ENCODE measurements at regions not wholly inside any gene's neighbourhood (a gene's known extent, or its start where the extent isn't known, plus 50 kb on each side); places are given as distances from the start of the nearest gene placed in this dataset.

DNA sequence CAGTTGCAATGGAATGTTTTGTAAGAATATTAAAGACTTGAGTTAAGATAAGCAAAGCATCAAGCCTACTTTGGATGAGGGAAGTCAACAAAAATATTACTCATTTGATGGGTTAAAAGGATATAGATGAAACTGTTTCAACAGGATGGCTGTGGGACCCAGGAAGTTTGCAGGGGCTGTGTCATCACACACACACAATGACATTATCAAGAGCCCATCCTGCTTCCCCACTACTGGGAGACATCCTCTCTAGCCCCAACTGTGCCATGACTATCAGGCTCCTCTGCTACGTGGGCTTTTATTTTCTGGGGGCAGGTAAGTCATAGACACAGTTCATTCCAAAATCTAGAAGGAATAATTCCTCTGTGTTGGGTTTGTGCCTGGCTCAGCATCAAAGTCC is 78.8 kb upstream of the PRSS1 start:
- Histone ChIP-seq H2AFZ (ENCODE audit: low read length) (no peak overlapping the region), H3K4me2 (ENCODE audit: low read depth, low read length, poor library complexity, severe bottlenecking) (no peak overlapping the region), H3K9me2 (replicated peaks; ENCODE audit: low read depth, low read length) (no peaks in the 10 kb centered on the region), H3K4me1 (ENCODE audit: insufficient read depth, low read length, poor library complexity, severe bottlenecking) (no peaks in the 10 kb centered on the region), H4K20me1 (ENCODE audit: insufficient read depth, low read length, poor library complexity, severe bottlenecking) (no peaks in the 10 kb centered on the region), H3K27me3 (ENCODE audit: insufficient read depth, low read length, poor library complexity, severe bottlenecking) (no peaks in the 10 kb centered on the region), H3K79me2 (ENCODE audit: insufficient read depth, low read length) (no peaks in the 10 kb centered on the region), H3K36me3 (ENCODE audit: insufficient read depth, low read length) (no peaks in the 10 kb centered on the region), H3K9ac (ENCODE audit: low read depth, low read length, poor library complexity, severe bottlenecking) (no peak overlapping the region), H3K9me3 (ENCODE audit: insufficient read depth, low read depth, low read length) (no peaks in the 10 kb centered on the region), H3K4me3 (ENCODE audit: low read length, poor library complexity, severe bottlenecking) (no peak overlapping the region), H3F3A (ENCODE audit: low read depth) (no peaks in the 10 kb centered on the region)
- TF ChIP-seq, protein P1, sequence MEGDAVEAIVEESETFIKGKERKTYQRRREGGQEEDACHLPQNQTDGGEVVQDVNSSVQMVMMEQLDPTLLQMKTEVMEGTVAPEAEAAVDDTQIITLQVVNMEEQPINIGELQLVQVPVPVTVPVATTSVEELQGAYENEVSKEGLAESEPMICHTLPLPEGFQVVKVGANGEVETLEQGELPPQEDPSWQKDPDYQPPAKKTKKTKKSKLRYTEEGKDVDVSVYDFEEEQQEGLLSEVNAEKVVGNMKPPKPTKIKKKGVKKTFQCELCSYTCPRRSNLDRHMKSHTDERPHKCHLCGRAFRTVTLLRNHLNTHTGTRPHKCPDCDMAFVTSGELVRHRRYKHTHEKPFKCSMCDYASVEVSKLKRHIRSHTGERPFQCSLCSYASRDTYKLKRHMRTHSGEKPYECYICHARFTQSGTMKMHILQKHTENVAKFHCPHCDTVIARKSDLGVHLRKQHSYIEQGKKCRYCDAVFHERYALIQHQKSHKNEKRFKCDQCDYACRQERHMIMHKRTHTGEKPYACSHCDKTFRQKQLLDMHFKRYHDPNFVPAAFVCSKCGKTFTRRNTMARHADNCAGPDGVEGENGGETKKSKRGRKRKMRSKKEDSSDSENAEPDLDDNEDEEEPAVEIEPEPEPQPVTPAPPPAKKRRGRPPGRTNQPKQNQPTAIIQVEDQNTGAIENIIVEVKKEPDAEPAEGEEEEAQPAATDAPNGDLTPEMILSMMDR (conservative IDR thresholded peaks at IDR 0.05; ENCODE audit: low read length): no peak
- TF ChIP-seq EZH2phosphoT487 (IDR thresholded peaks at IDR 0.05; ENCODE audit: borderline replicate concordance): no peak

DNA sequence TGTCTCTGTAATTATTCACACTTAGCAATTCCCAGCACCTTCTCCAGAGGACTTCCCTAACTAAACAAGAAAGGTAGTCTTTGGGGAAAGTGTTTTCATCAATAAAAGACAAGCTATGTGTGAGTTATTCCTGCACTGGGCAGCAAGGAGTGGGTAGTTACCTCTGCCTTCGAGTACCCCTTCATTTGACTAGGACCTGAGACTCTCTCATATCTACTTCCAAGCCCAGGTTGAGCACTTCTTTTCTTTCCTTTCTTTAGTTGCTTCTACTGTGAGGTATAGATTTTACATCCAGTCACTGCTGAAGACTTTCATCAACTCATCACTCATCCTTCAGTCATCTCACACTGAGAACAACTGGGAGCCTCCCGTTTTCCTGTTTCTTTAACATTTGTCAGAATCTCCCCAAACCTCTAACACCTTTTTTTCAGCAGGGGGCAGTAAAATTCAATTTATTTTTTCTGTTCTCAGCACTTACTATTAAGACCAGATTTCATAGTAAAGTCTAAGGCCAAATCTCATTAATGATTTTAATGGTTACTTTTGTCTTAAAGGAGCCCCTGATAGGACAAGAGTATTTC is 80.1 kb upstream of the PRSS1 start:
- no peaks in the 10 kb centered on the region for H3K9me2 ChIP-seq (replicated peaks; ENCODE audit: low read depth, low read length)
- no peak overlapping the region for H2AFZ ChIP-seq (ENCODE audit: low read length)
- H3K4me3 ChIP-seq (ENCODE audit: low read length, poor library complexity, severe bottlenecking): no peak overlapping the region
- H3K9me3 ChIP-seq (ENCODE audit: insufficient read depth, low read depth, low read length): no peaks in the 10 kb centered on the region
- H3K9ac ChIP-seq (ENCODE audit: low read depth, low read length, poor library complexity, severe bottlenecking): no peak overlapping the region
- no peaks in the 10 kb centered on the region for H3F3A ChIP-seq (ENCODE audit: low read depth)
- TF ChIP-seq, protein P1 (conservative IDR thresholded peaks at IDR 0.05; ENCODE audit: low read length): no peak
- TF ChIP-seq EZH2phosphoT487 (IDR thresholded peaks at IDR 0.05; ENCODE audit: borderline replicate concordance): no peak
- H3K36me3 ChIP-seq (ENCODE audit: insufficient read depth, low read length): no peaks in the 10 kb centered on the region
- no peak overlapping the region for H3K4me2 ChIP-seq (ENCODE audit: low read depth, low read length, poor library complexity, severe bottlenecking)
- H3K4me1 ChIP-seq (ENCODE audit: insufficient read depth, low read length, poor library complexity, severe bottlenecking): no peaks in the 10 kb centered on the region
- no peaks in the 10 kb centered on the region for H3K79me2 ChIP-seq (ENCODE audit: insufficient read depth, low read length)
- H4K20me1 ChIP-seq (ENCODE audit: insufficient read depth, low read length, poor library complexity, severe bottlenecking): no peaks in the 10 kb centered on the region
- H3K27me3 ChIP-seq (ENCODE audit: insufficient read depth, low read length, poor library complexity, severe bottlenecking): no peaks in the 10 kb centered on the region

DNA sequence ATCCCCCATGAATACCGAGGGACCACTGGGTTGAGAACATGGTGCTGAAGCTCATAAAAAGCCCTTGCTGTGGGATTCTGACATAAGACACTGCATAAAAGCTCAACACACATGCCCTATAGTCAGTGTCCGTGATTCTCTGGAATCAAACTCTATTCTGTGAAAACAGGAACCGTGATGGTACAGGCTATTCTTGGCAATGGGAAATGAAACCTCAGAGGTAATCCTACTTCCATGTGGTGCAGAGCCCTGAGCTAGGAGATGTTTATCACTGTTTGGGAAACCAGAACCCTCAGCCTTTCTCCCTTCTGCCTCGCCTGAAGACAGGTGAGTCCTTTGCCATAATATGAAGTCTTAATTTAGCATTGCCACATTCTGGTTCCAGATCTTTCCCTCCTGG is 80.8 kb upstream of the PRSS1 start:
- Histone ChIP-seq H3K79me2 (ENCODE audit: insufficient read depth, low read length) (no peaks in the 10 kb centered on the region), H3K4me2 (ENCODE audit: low read depth, low read length, poor library complexity, severe bottlenecking) (no peak overlapping the region), H3F3A (ENCODE audit: low read depth) (no peaks in the 10 kb centered on the region), H3K9ac (ENCODE audit: low read depth, low read length, poor library complexity, severe bottlenecking) (no peak overlapping the region), H3K9me2 (replicated peaks; ENCODE audit: low read depth, low read length) (no peaks in the 10 kb centered on the region), H3K4me3 (ENCODE audit: low read length, poor library complexity, severe bottlenecking) (no peak overlapping the region), H3K27me3 (ENCODE audit: insufficient read depth, low read length, poor library complexity, severe bottlenecking) (no peaks in the 10 kb centered on the region), H3K36me3 (ENCODE audit: insufficient read depth, low read length) (no peaks in the 10 kb centered on the region), H3K4me1 (ENCODE audit: insufficient read depth, low read length, poor library complexity, severe bottlenecking) (no peaks in the 10 kb centered on the region), H3K9me3 (ENCODE audit: insufficient read depth, low read depth, low read length) (no peaks in the 10 kb centered on the region), H2AFZ (ENCODE audit: low read length) (no peak overlapping the region), H4K20me1 (ENCODE audit: insufficient read depth, low read length, poor library complexity, severe bottlenecking) (no peaks in the 10 kb centered on the region)
- TF ChIP-seq, protein P1 (conservative IDR thresholded peaks at IDR 0.05; ENCODE audit: low read length): no peak
- no peak for TF ChIP-seq EZH2phosphoT487 (IDR thresholded peaks at IDR 0.05; ENCODE audit: borderline replicate concordance)

Measured in Loucy (cell line).